ENCODE measurements at regions not wholly inside any gene's neighbourhood (a gene's known extent, or its start where the extent isn't known, plus 50 kb on each side); places are given as distances from the start of the nearest gene placed in this dataset.

GRCh38 chr11:121936781-121937447 lies 179.1 kb downstream of the BLID start:
- H3K36me3 Mint-ChIP-seq (ENCODE audit: insufficient read depth in 1 of 3, low read depth in 3 of 3): no peaks in the 10 kb centered on the region
- no peak overlapping the region for H3K4me3 Mint-ChIP-seq
- Histone ChIP-seq H2BK5ac (ENCODE audit: insufficient read length, low read length) (no peak overlapping the region), H3K23ac (ENCODE audit: insufficient read length, low read depth, low read length) (no peak overlapping the region), H3K23me2 (ENCODE audit: insufficient read length, low read depth, low read length, poor library complexity, severe bottlenecking) (no peaks in the 10 kb centered on the region), H3K79me1 (ENCODE audit: insufficient read depth, low read depth, low read length, poor library complexity, severe bottlenecking) (no peaks in the 10 kb centered on the region), H2AK5ac (ENCODE audit: insufficient read length, low read length) (no peak overlapping the region), H3T11ph (ENCODE audit: low read length) (no peak overlapping the region), H2BK15ac (ENCODE audit: low read depth, low read length) (no peak overlapping the region), H2BK12ac (ENCODE audit: insufficient read length, low read depth, low read length) (no peak overlapping the region), H2BK120ac (ENCODE audit: low read depth, low read length, poor library complexity, severe bottlenecking) (no peak overlapping the region), H4K8ac (replicated peaks; ENCODE audit: insufficient read length, low read depth, low read length) (no peak overlapping the region), H3K9me3 (ENCODE audit: control insufficient read depth, low read depth, low read length) (no peaks in the 10 kb centered on the region), H3K27ac (ENCODE audit: insufficient read length, low read depth, low read length) (no peak overlapping the region), H3K4me2 (ENCODE audit: insufficient read depth, insufficient read length, low read length) (no peak overlapping the region), H3K14ac (ENCODE audit: insufficient read depth, low read length) (no peak overlapping the region), H3K56ac (ENCODE audit: insufficient read length, low read depth, low read length) (no peak overlapping the region), H3K9ac (ENCODE audit: extremely low read depth, insufficient read length, low read length) (no peak overlapping the region), H4K91ac (ENCODE audit: insufficient read length, low read depth, low read length) (no peak overlapping the region), H3K4ac (ENCODE audit: low read depth, low read length) (no peak overlapping the region), H2BK20ac (ENCODE audit: low read depth, low read length, poor library complexity, severe bottlenecking) (no peak overlapping the region), H4K5ac (ENCODE audit: insufficient read length, low read depth, low read length) (no peak overlapping the region), H2AFZ (ENCODE audit: low read length) (no peak overlapping the region), H3K4me1 (ENCODE audit: insufficient read depth, low read length) (no peaks in the 10 kb centered on the region; the same call in 1 of the 2 replicates), H3K18ac (ENCODE audit: insufficient read length, low read depth, low read length) (no peak overlapping the region), H3K27me3 (ENCODE audit: insufficient read depth, low read length) (no peaks in the 10 kb centered on the region), H3K79me2 (ENCODE audit: insufficient read depth, low read length) (no peaks in the 10 kb centered on the region), H4K20me1 (ENCODE audit: control insufficient read depth, insufficient read depth, insufficient read length) (no peaks in the 10 kb centered on the region)
- peaks cover 15 to 17% of the 10 kb centered on the region in 2 experiments for H3K4me1 Mint-ChIP-seq
- H3K27ac Mint-ChIP-seq: no peak overlapping the region
- WGBS (ENCODE audit: extremely low coverage, insufficient read length, low lambda C conversion rate): no CpG with 5 or more reads among the region's 5 CpGs
- H3K27me3 Mint-ChIP-seq (ENCODE audit: low read depth): no peaks in the 10 kb centered on the region
- DNase-seq: no peak
- no peaks in the 10 kb centered on the region for H3K9me3 Mint-ChIP-seq
- no peak for TF ChIP-seq CTCF (conservative IDR thresholded peaks at IDR 0.05)
